ENCODE measurements at regions not wholly inside any gene's neighbourhood (a gene's known extent, or its start where the extent isn't known, plus 50 kb on each side); places are given as distances from the start of the nearest gene placed in this dataset.

DNA sequence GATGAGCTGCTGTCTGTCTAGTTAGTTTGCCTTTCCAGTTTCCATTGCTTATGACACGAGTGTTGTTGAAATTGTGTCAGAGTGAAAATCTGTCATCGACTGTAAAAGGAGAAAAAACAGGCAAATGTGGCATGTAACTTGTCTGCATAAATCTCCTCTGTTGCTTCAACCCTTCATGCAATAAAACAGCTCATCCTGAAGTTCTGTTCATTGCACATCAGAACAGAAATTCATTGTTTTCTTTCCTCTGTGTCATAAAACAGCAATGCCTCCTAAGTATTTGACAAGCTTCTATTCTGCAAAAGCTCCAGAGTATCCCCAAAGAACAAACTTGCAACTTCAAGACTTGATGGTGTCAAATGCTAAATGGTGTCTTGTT lies 432.1 kb downstream of the MEIS1 start:
- H4K20me1 ChIP-seq (ENCODE audit: insufficient read depth): no peaks in the 10 kb centered on the region
- H3K4me2 ChIP-seq (ENCODE audit: low read length): peak overlapping the region; percentile 28
- no peaks in the 10 kb centered on the region for H3K79me2 ChIP-seq (replicated peaks; ENCODE audit: insufficient read depth, low read length)
- H3K9ac ChIP-seq (ENCODE audit: low read length): peak overlapping the region; percentile 2
- peak; percentile 85 for TF ChIP-seq EP300 (conservative IDR thresholded peaks at IDR 0.05; ENCODE audit: poor library complexity, severe bottlenecking)
- no peak for TF ChIP-seq MXI1 (conservative IDR thresholded peaks at IDR 0.05; ENCODE audit: poor library complexity, severe bottlenecking)
- TF ChIP-seq RAD21 (conservative IDR thresholded peaks at IDR 0.05): peak; percentile 5
- peak; percentile 66 for TF ChIP-seq POLR2AphosphoS5 (IDR thresholded peaks at IDR 0.05)
- peak; percentile 39 for TF ChIP-seq SMC3 (conservative IDR thresholded peaks at IDR 0.05; ENCODE audit: poor library complexity)
- TF ChIP-seq TAF1 (IDR thresholded peaks at IDR 0.05; ENCODE audit: low read depth): no peak
- H3K36me3 ChIP-seq (ENCODE audit: insufficient read depth, low read length): no peaks in the 10 kb centered on the region
- peaks cover 4% of the 10 kb centered on the region for H3F3A ChIP-seq (ENCODE audit: insufficient read depth, low read length, poor library complexity, severe bottlenecking)
- no peaks in the 10 kb centered on the region for H3K9me2 ChIP-seq (ENCODE audit: insufficient read depth, low read length)
- no peaks in the 10 kb centered on the region for H3K27me3 ChIP-seq (ENCODE audit: insufficient read depth, low read depth, low read length)
- H3K27ac ChIP-seq (ENCODE audit: low read length): peak overlapping the region; percentile 33
- H3K9me3 ChIP-seq (ENCODE audit: low read length): no peaks in the 10 kb centered on the region
- H2AFZ ChIP-seq (ENCODE audit: low read depth, low read length): no peak overlapping the region
- peak overlapping the region; percentile 44 for H3K4me3 ChIP-seq (ENCODE audit: low read length)

DNA sequence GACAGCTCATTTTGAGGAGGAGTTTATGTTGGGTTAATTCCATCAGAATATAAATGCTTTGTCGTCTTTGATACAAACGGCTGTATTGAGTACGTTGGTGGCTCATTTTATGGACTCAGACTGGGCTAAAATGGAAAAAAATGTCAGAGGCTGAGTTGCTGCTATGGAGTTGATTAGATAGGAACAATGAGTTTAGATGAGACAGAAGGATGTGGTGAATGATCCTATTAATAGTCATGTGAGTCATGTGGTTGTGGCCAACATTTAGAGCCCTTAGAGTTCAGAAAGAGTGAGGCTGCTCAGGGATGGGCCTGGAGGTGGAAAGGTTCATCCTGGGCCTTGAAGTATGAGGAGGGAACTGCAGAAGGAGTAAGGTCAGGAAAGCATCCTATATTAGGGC lies 434.2 kb downstream of the MEIS1 start:
- Histone ChIP-seq H3K36me3 (ENCODE audit: insufficient read depth, low read length) (no peaks in the 10 kb centered on the region), H3F3A (ENCODE audit: insufficient read depth, low read length, poor library complexity, severe bottlenecking) (peaks cover 4% of the 10 kb centered on the region), H3K9me3 (ENCODE audit: low read length) (no peaks in the 10 kb centered on the region), H3K9ac (ENCODE audit: low read length) (no peak overlapping the region), H3K27ac (ENCODE audit: low read length) (no peak overlapping the region), H3K4me3 (ENCODE audit: low read length) (no peak overlapping the region), H4K20me1 (ENCODE audit: insufficient read depth) (no peaks in the 10 kb centered on the region), H3K27me3 (ENCODE audit: insufficient read depth, low read depth, low read length) (no peaks in the 10 kb centered on the region), H3K79me2 (replicated peaks; ENCODE audit: insufficient read depth, low read length) (no peaks in the 10 kb centered on the region), H3K9me2 (ENCODE audit: insufficient read depth, low read length) (no peaks in the 10 kb centered on the region), H3K4me2 (ENCODE audit: low read length) (no peak overlapping the region), H2AFZ (ENCODE audit: low read depth, low read length) (no peak overlapping the region)
- TF ChIP-seq EP300 (conservative IDR thresholded peaks at IDR 0.05; ENCODE audit: poor library complexity, severe bottlenecking) (no peak), RAD21 (conservative IDR thresholded peaks at IDR 0.05) (no peak), TAF1 (IDR thresholded peaks at IDR 0.05; ENCODE audit: low read depth) (no peak), MXI1 (conservative IDR thresholded peaks at IDR 0.05; ENCODE audit: poor library complexity, severe bottlenecking) (no peak), SMC3 (conservative IDR thresholded peaks at IDR 0.05; ENCODE audit: poor library complexity) (no peak), EZH2 (IDR thresholded peaks at IDR 0.05; ENCODE audit: borderline replicate concordance, insufficient read depth, low read length, poor library complexity, severe bottlenecking) (no peak), POLR2AphosphoS5 (IDR thresholded peaks at IDR 0.05) (no peak)
- TF ChIP-seq, protein P1, sequence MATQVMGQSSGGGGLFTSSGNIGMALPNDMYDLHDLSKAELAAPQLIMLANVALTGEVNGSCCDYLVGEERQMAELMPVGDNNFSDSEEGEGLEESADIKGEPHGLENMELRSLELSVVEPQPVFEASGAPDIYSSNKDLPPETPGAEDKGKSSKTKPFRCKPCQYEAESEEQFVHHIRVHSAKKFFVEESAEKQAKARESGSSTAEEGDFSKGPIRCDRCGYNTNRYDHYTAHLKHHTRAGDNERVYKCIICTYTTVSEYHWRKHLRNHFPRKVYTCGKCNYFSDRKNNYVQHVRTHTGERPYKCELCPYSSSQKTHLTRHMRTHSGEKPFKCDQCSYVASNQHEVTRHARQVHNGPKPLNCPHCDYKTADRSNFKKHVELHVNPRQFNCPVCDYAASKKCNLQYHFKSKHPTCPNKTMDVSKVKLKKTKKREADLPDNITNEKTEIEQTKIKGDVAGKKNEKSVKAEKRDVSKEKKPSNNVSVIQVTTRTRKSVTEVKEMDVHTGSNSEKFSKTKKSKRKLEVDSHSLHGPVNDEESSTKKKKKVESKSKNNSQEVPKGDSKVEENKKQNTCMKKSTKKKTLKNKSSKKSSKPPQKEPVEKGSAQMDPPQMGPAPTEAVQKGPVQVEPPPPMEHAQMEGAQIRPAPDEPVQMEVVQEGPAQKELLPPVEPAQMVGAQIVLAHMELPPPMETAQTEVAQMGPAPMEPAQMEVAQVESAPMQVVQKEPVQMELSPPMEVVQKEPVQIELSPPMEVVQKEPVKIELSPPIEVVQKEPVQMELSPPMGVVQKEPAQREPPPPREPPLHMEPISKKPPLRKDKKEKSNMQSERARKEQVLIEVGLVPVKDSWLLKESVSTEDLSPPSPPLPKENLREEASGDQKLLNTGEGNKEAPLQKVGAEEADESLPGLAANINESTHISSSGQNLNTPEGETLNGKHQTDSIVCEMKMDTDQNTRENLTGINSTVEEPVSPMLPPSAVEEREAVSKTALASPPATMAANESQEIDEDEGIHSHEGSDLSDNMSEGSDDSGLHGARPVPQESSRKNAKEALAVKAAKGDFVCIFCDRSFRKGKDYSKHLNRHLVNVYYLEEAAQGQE (IDR thresholded peaks at IDR 0.05; ENCODE audit: borderline replicate concordance): no peak
- TF ChIP-seq, protein P2, sequence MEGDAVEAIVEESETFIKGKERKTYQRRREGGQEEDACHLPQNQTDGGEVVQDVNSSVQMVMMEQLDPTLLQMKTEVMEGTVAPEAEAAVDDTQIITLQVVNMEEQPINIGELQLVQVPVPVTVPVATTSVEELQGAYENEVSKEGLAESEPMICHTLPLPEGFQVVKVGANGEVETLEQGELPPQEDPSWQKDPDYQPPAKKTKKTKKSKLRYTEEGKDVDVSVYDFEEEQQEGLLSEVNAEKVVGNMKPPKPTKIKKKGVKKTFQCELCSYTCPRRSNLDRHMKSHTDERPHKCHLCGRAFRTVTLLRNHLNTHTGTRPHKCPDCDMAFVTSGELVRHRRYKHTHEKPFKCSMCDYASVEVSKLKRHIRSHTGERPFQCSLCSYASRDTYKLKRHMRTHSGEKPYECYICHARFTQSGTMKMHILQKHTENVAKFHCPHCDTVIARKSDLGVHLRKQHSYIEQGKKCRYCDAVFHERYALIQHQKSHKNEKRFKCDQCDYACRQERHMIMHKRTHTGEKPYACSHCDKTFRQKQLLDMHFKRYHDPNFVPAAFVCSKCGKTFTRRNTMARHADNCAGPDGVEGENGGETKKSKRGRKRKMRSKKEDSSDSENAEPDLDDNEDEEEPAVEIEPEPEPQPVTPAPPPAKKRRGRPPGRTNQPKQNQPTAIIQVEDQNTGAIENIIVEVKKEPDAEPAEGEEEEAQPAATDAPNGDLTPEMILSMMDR (IDR thresholded peaks at IDR 0.05; ENCODE audit: poor library complexity, severe bottlenecking): no peak
